ENCODE measurements at regions not wholly inside any gene's neighbourhood (a gene's known extent, or its start where the extent isn't known, plus 50 kb on each side); places are given as distances from the start of the nearest gene placed in this dataset.
A peak's percentile ranks its signal among the peaks of the same experiment; 100 is the strongest.

- H3K4me1 ChIP-seq, result peaks cover 1 to 7% (median 5%) of the 10 kb centered on the region in 4 donors
- 74 to 88% methylated on average over 6 of the region's 6 CpGs for WGBS, 2 donors
- H3K27ac ChIP-seq, result no peak overlapping the region
- no peaks in the 10 kb centered on the region for H3K27me3 ChIP-seq
- TF ChIP-seq, protein P1, sequence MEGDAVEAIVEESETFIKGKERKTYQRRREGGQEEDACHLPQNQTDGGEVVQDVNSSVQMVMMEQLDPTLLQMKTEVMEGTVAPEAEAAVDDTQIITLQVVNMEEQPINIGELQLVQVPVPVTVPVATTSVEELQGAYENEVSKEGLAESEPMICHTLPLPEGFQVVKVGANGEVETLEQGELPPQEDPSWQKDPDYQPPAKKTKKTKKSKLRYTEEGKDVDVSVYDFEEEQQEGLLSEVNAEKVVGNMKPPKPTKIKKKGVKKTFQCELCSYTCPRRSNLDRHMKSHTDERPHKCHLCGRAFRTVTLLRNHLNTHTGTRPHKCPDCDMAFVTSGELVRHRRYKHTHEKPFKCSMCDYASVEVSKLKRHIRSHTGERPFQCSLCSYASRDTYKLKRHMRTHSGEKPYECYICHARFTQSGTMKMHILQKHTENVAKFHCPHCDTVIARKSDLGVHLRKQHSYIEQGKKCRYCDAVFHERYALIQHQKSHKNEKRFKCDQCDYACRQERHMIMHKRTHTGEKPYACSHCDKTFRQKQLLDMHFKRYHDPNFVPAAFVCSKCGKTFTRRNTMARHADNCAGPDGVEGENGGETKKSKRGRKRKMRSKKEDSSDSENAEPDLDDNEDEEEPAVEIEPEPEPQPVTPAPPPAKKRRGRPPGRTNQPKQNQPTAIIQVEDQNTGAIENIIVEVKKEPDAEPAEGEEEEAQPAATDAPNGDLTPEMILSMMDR (IDR thresholded peaks at IDR 0.05), result no peak
- TF ChIP-seq EP300 (IDR thresholded peaks at IDR 0.05), result no peak
- no peak for TF ChIP-seq POLR2A (IDR thresholded peaks at IDR 0.05)
- TF ChIP-seq POLR2AphosphoS5 (IDR thresholded peaks at IDR 0.05), result no peak
- no peaks in the 10 kb centered on the region for H3K36me3 ChIP-seq
- H3K9me3 ChIP-seq, result no peaks in the 10 kb centered on the region
- H3K4me3 ChIP-seq, result no peak overlapping the region
- ATAC-seq (ENCODE audit: low FRiP score in 2 of 2), result no peak
- DNase-seq, result no peak
These were observed 210.4 kb upstream of the ZNF32 start for GRCh38 chr10:43859016-43859525.

- Histone ChIP-seq H3K4me3 (no peak overlapping the region), H3K27ac (no peak overlapping the region), H3K4me1 (peaks cover 0 to 3% (median 0%) of the 10 kb centered on the region in 4 donors), H3K9me3 (no peaks in the 10 kb centered on the region), H3K36me3 (no peaks in the 10 kb centered on the region), H3K27me3 (no peaks in the 10 kb centered on the region)
- DNase-seq, result no peak
- ATAC-seq (ENCODE audit: low FRiP score in 2 of 2), result no peak
- TF ChIP-seq POLR2AphosphoS5 (IDR thresholded peaks at IDR 0.05) (no peak), EP300 (IDR thresholded peaks at IDR 0.05) (no peak), POLR2A (IDR thresholded peaks at IDR 0.05) (no peak)
- TF ChIP-seq, protein P1 (IDR thresholded peaks at IDR 0.05), result no peak
- WGBS, 2 donors, result 85 to 91% methylated on average over 3 of the region's 3 CpGs
These were observed 209.2 kb upstream of the ZNF32 start for GRCh38 chr10:43857931-43858315.

DNA sequence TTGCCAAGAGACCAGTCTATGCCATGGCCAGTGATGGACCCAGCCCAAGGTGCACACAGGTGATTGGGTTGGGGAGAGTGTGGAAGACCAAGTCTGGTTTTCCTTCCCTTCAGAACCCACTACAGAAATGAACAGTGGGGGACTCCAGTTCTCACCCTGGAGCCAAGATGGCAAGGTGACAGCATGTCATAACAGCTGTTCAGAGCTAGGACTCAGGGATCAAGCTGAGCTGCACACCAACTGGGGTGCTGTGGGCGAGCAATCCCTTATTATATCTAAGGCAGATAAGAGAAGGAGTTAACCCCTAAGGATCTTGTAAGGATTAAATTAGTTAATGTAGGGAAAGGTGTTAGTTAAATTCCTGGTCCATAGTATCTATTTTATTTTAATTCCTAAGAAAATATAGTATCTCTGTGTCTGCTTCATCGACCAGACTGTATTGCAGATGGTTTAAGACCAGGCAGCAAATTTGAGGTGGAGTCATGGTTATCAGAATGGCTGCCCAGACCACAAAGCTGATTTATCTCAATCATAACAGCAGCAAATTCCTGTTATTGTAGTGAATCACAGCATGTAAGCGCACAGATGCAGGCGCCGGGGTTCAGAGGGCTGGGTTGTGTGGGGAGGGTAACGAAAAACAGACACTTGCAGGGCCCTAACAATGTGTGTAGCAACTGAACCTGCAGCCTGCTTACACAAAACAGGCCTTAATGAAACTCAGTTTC lies 208.7 kb upstream of the ZNF32 start:
- H3K27ac ChIP-seq, result no peak overlapping the region
- TF ChIP-seq POLR2A (IDR thresholded peaks at IDR 0.05) (no peak), POLR2AphosphoS5 (IDR thresholded peaks at IDR 0.05) (no peak), EP300 (IDR thresholded peaks at IDR 0.05) (no peak)
- TF ChIP-seq, protein P1 (IDR thresholded peaks at IDR 0.05), result no peak
- no peaks in the 10 kb centered on the region for H3K9me3 ChIP-seq
- H3K4me3 ChIP-seq, result no peak overlapping the region
- DNase-seq, result no peak
- H3K4me1 ChIP-seq, result no peaks in the 10 kb centered on the region
- ATAC-seq (ENCODE audit: low FRiP score in 2 of 2), result peak in 1 of 2 donors; percentile 6
- no peaks in the 10 kb centered on the region for H3K36me3 ChIP-seq
- WGBS, 2 donors, result 61 to 75% methylated on average over 6 of the region's 6 CpGs
- no peaks in the 10 kb centered on the region for H3K27me3 ChIP-seq

GRCh38 chr10:43856299-43856698 lies 207.6 kb upstream of the ZNF32 start:
- 95 to 98% methylated on average over 5 of the region's 5 CpGs for WGBS, 2 donors
- Histone ChIP-seq H3K4me3 (no peak overlapping the region), H3K27me3 (no peaks in the 10 kb centered on the region), H3K4me1 (no peaks in the 10 kb centered on the region), H3K9me3 (no peaks in the 10 kb centered on the region), H3K27ac (no peak overlapping the region), H3K36me3 (no peaks in the 10 kb centered on the region)
- DNase-seq (no peak), ATAC-seq (ENCODE audit: low FRiP score in 2 of 2) (no peak)
- TF ChIP-seq POLR2A (IDR thresholded peaks at IDR 0.05) (no peak), POLR2AphosphoS5 (IDR thresholded peaks at IDR 0.05) (no peak), EP300 (IDR thresholded peaks at IDR 0.05) (no peak)
- TF ChIP-seq, protein P1 (IDR thresholded peaks at IDR 0.05), result no peak
